GM21619 (cell line): ENCODE measurements at regions not wholly inside any gene's neighbourhood (a gene's known extent, or its start where the extent isn't known, plus 50 kb on each side); places are given as distances from the start of the nearest gene placed in this dataset.
"Not testable (repeated sequence)": the region's sequence is repeated elsewhere in the genome, so short reads cannot be mapped to it uniquely, and the experiment has no call there.

ENCODE experiments used
- ATAC-seq: cut with Tn5 transposase; IDR thresholded peaks from one replicate; pipeline ENCODE4 v1.9.1; 2021; ENCODE audit not compliant: unreplicated experiment

- ATAC-seq = not testable (repeated sequence)
Measured at GRCh38 chr15:84094720-84095119, 140.9 kb upstream of the GOLGA6L4 start.

- ATAC-seq = not testable (repeated sequence)
Measured at GRCh38 chr15:84097053-84097452, 138.5 kb upstream of the GOLGA6L4 start.

GRCh38 chr15:84098604-84099003 lies 137.0 kb upstream of the GOLGA6L4 start:
- ATAC-seq = no peak

- ATAC-seq = no peak
Measured at GRCh38 chr15:84099181-84099580, 136.4 kb upstream of the GOLGA6L4 start.

- no peak for ATAC-seq
Measured at GRCh38 chr15:84103345-84103744, 132.2 kb upstream of the GOLGA6L4 start.

GRCh38 chr15:84104853-84105252 lies 130.7 kb upstream of the GOLGA6L4 start:
- no peak for ATAC-seq

- ATAC-seq = no peak
Measured at GRCh38 chr15:84108728-84109127, 126.8 kb upstream of the GOLGA6L4 start.

GRCh38 chr15:84111575-84111974 lies 124.0 kb upstream of the GOLGA6L4 start:
- no peak for ATAC-seq

GRCh38 chr15:84112025-84112424 lies 123.5 kb upstream of the GOLGA6L4 start:
- no peak for ATAC-seq

GRCh38 chr15:84113919-84114318 lies 121.7 kb upstream of the GOLGA6L4 start:
- no peak for ATAC-seq

- not testable (repeated sequence) for ATAC-seq
Measured at GRCh38 chr15:84114680-84115079, 120.9 kb upstream of the GOLGA6L4 start.

- ATAC-seq = not testable (repeated sequence)
Measured at GRCh38 chr15:84119351-84119750, 116.2 kb upstream of the GOLGA6L4 start.

- ATAC-seq = not testable (repeated sequence)
Measured at GRCh38 chr15:84120903-84121302, 114.7 kb upstream of the GOLGA6L4 start.

- ATAC-seq = not testable (repeated sequence)
Measured at GRCh38 chr15:84128706-84129105, 106.9 kb upstream of the GOLGA6L4 start.

GRCh38 chr15:84130098-84130831 lies 105.3 kb upstream of the GOLGA6L4 start:
- ATAC-seq = not testable (repeated sequence)

GRCh38 chr15:84135931-84136456 lies 99.6 kb upstream of the GOLGA6L4 start:
- ATAC-seq = not testable (repeated sequence)

- ATAC-seq = peak; percentile 97
Measured at GRCh38 chr15:84142888-84143337, 92.7 kb upstream of the GOLGA6L4 start.

GRCh38 chr15:84143753-84144314 lies 91.7 kb upstream of the GOLGA6L4 start:
- peak; percentile 55 for ATAC-seq

GRCh38 chr15:84144946-84145345 lies 90.6 kb upstream of the GOLGA6L4 start:
- not testable (repeated sequence) for ATAC-seq

GRCh38 chr15:84146299-84146698 lies 89.3 kb upstream of the GOLGA6L4 start:
- ATAC-seq = not testable (repeated sequence)

GRCh38 chr15:84147307-84147706 lies 88.3 kb upstream of the GOLGA6L4 start:
- ATAC-seq = not testable (repeated sequence)
